ENCODE measurements at regions not wholly inside any gene's neighbourhood (a gene's known extent, or its start where the extent isn't known, plus 50 kb on each side); places are given as distances from the start of the nearest gene placed in this dataset.

GRCh38 chr1:190717055-190717454 is 239.4 kb upstream of the BRINP3 start:
- Histone ChIP-seq H3K23me2 (ENCODE audit: insufficient read length, low read depth, low read length, poor library complexity, severe bottlenecking) (no peaks in the 10 kb centered on the region), H4K20me1 (ENCODE audit: control insufficient read depth, insufficient read depth, insufficient read length) (no peaks in the 10 kb centered on the region), H2BK15ac (ENCODE audit: low read depth, low read length) (no peak overlapping the region), H2AK5ac (ENCODE audit: insufficient read length, low read length) (no peak overlapping the region), H2AFZ (ENCODE audit: low read length) (no peak overlapping the region), H3K18ac (ENCODE audit: insufficient read length, low read depth, low read length) (no peak overlapping the region), H3T11ph (ENCODE audit: low read length) (no peak overlapping the region), H2BK5ac (ENCODE audit: insufficient read length, low read length) (no peak overlapping the region), H3K27ac (ENCODE audit: insufficient read length, low read depth, low read length) (no peak overlapping the region), H4K8ac (replicated peaks; ENCODE audit: insufficient read length, low read depth, low read length) (no peak overlapping the region), H3K56ac (ENCODE audit: insufficient read length, low read depth, low read length) (no peak overlapping the region), H3K14ac (ENCODE audit: insufficient read depth, low read length) (no peak overlapping the region), H3K27me3 (ENCODE audit: insufficient read depth, low read length) (no peaks in the 10 kb centered on the region), H2BK20ac (ENCODE audit: low read depth, low read length, poor library complexity, severe bottlenecking) (no peak overlapping the region), H3K9me3 (ENCODE audit: control insufficient read depth, low read depth, low read length) (no peaks in the 10 kb centered on the region), H2BK12ac (ENCODE audit: insufficient read length, low read depth, low read length) (no peak overlapping the region), H4K91ac (ENCODE audit: insufficient read length, low read depth, low read length) (no peak overlapping the region), H3K4me1 (ENCODE audit: insufficient read depth, low read length) (no peaks in the 10 kb centered on the region), H3K4me2 (ENCODE audit: insufficient read depth, insufficient read length, low read length) (no peak overlapping the region), H3K79me1 (ENCODE audit: insufficient read depth, low read depth, low read length, poor library complexity, severe bottlenecking) (no peaks in the 10 kb centered on the region), H3K9ac (ENCODE audit: extremely low read depth, insufficient read length, low read length) (no peak overlapping the region), H3K79me2 (ENCODE audit: insufficient read depth, low read length) (no peaks in the 10 kb centered on the region), H3K4ac (ENCODE audit: low read depth, low read length) (no peak overlapping the region), H2BK120ac (ENCODE audit: low read depth, low read length, poor library complexity, severe bottlenecking) (no peak overlapping the region), H4K5ac (ENCODE audit: insufficient read length, low read depth, low read length) (no peak overlapping the region), H3K23ac (ENCODE audit: insufficient read length, low read depth, low read length) (no peak overlapping the region)
- no peak overlapping the region for H3K27ac Mint-ChIP-seq
- no CpG with 5 or more reads among the region's 1 CpG for WGBS (ENCODE audit: extremely low coverage, insufficient read length, low lambda C conversion rate)
- no peak overlapping the region for H3K4me3 Mint-ChIP-seq
- H3K9me3 Mint-ChIP-seq = no peaks in the 10 kb centered on the region
- TF ChIP-seq CTCF (conservative IDR thresholded peaks at IDR 0.05) = no peak
- no peaks in the 10 kb centered on the region for H3K4me1 Mint-ChIP-seq
- no peaks in the 10 kb centered on the region for H3K27me3 Mint-ChIP-seq (ENCODE audit: low read depth)
- H3K36me3 Mint-ChIP-seq (ENCODE audit: insufficient read depth in 1 of 3, low read depth in 3 of 3) = no peaks in the 10 kb centered on the region
- no peak for DNase-seq
